ENCODE measurements at regions not wholly inside any gene's neighbourhood (a gene's known extent, or its start where the extent isn't known, plus 50 kb on each side); places are given as distances from the start of the nearest gene placed in this dataset.

DNA sequence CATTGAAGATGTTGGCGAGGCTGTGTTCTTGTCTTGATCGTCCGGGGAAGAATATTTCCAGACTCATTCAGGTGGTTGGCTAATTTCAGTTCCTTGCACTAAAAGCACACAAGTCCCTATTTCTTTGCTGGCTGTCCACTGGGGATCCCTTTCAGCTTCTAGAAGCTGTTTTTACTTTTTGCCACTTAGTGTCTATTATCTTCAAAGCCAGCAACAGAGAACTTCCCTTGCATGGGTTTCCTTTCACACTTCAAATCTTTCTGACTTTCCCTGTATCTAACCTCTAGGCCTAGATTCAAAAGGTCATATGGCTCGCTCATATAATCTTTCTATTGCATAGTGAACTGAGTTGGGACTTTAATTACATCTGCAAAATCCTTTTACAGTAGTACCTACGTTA lies 215.3 kb upstream of the PCDH9 start:
- TF ChIP-seq, protein P1, sequence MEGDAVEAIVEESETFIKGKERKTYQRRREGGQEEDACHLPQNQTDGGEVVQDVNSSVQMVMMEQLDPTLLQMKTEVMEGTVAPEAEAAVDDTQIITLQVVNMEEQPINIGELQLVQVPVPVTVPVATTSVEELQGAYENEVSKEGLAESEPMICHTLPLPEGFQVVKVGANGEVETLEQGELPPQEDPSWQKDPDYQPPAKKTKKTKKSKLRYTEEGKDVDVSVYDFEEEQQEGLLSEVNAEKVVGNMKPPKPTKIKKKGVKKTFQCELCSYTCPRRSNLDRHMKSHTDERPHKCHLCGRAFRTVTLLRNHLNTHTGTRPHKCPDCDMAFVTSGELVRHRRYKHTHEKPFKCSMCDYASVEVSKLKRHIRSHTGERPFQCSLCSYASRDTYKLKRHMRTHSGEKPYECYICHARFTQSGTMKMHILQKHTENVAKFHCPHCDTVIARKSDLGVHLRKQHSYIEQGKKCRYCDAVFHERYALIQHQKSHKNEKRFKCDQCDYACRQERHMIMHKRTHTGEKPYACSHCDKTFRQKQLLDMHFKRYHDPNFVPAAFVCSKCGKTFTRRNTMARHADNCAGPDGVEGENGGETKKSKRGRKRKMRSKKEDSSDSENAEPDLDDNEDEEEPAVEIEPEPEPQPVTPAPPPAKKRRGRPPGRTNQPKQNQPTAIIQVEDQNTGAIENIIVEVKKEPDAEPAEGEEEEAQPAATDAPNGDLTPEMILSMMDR (optimal IDR thresholded peaks at IDR 0.05 in 1 of 3, IDR thresholded peaks at IDR 0.05 in 1 of 3, conservative IDR thresholded peaks at IDR 0.05 in 1 of 3; ENCODE audit: extremely low read depth in 1 of 3, insufficient read depth in 2 of 3, low read length in 3 of 3), result no peak
- no peak for TF ChIP-seq EZH2 (IDR thresholded peaks at IDR 0.05; ENCODE audit: low read length)

All from keratinocyte (primary cell).